Activated naive CD8-positive, alpha-beta T cell treated with anti-CD3 and anti-CD28 coated beads, Interleukin-2, amount 10 ng/mL, durations not matched to agents 7 days and 5 days (primary cell): ENCODE measurements at regions not wholly inside any gene's neighbourhood (a gene's known extent, or its start where the extent isn't known, plus 50 kb on each side); places are given as distances from the start of the nearest gene placed in this dataset.
"Not testable (repeated sequence)": the region's sequence is repeated elsewhere in the genome, so short reads cannot be mapped to it uniquely, and the experiment has no call there.

Source experiments
- ATAC-seq: fragments of 150-1000 bp; cut with Tn5 transposase; one replicate; pipeline ENCODE4 v1.10.0; 2021; ENCODE audit warnings: low read depth, moderate library complexity
- POLR2A ChIA-PET: fragments of 350-600 bp; sonication (Branson Sonifier 250); formaldehyde crosslinking; loops from one replicate; lab custom pipeline; 2021; ENCODE audit warnings: antibody characterized with exemption; lab: Charles Lee
- DNase-seq: peaks from one replicate; pipeline ENCODE4 v3.0.0; 2021
- H3K27ac Mint-ChIP-seq: one replicate; pipeline ENCODE4 v1.8.0; 2022; ENCODE audit warnings: mild to moderate bottlenecking, mixed read lengths
- H3K27me3 Mint-ChIP-seq: one replicate; pipeline ENCODE4 v1.8.0; 2022; ENCODE audit warnings: mild to moderate bottlenecking, moderate library complexity, mixed read lengths
- H3K36me3 Mint-ChIP-seq: one replicate; pipeline ENCODE4 v1.8.0; 2021; ENCODE audit warnings: mild to moderate bottlenecking, mixed read lengths
- H3K4me1 Mint-ChIP-seq: one replicate; pipeline ENCODE4 v1.8.0; 2021; ENCODE audit warnings: mixed read lengths
- H3K4me3 Mint-ChIP-seq: one replicate; pipeline ENCODE4 v1.8.0; 2022; ENCODE audit warnings: mild to moderate bottlenecking, moderate library complexity, mixed read lengths
- H3K9me3 Mint-ChIP-seq: one replicate; pipeline ENCODE4 v1.8.0; 2021; ENCODE audit warnings: mixed read lengths

DNA sequence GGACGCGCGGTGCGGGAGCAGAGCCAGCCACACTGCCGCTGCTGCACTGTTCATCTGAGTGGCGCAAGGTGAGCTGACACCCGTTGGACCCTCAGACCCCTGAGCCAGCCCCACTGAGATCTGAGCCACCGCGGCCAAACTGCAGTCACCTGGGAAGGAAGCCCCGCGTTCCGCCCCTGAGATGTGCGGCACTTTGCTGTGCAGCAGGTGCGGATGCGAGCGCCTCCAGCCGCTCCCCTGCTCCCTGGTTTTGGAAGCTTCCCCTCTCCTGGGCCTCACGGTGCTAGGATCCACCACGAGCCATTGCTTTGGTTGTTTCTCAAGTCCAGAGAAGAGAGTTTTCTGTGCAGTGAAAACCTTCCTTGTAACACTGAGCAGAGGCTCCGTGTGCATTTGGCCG is 254.1 kb downstream of the ADGRD1 start:
- H3K9me3 Mint-ChIP-seq, DNase-seq, POLR2A ChIA-PET, H3K27ac Mint-ChIP-seq, H3K36me3 Mint-ChIP-seq, H3K4me3 Mint-ChIP-seq, H3K27me3 Mint-ChIP-seq, ATAC-seq: not testable (repeated sequence)
- H3K4me1 Mint-ChIP-seq: peaks cover 16% of the 10 kb centered on the region

DNA sequence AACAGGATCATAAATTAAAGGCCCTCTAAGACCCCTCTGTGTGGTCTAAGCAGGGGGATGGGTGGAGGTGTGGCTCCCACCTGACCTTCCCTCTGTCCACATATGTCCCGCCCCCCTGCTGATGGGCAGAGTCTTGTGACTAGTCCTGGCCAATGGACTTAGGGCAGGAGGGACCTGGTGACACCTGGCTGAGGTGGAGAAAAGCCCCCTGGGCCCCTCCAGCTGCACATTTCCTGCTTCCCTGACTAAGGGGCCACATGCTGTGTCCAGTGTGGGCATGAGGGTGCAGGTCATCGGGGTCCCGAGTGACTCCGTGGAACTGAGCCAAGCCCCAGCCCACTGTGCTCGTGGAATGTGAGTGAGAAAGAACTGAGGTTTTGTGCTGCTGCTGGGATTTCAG is 254.7 kb downstream of the ADGRD1 start:
- Mint-ChIP-seq H3K36me3 (no peaks in the 10 kb centered on the region), H3K9me3 (peaks cover 7% of the 10 kb centered on the region), H3K4me3 (no peak overlapping the region), H3K27ac (no peak overlapping the region), H3K4me1 (peaks cover 16% of the 10 kb centered on the region), H3K27me3 (peaks cover 7% of the 10 kb centered on the region)
- POLR2A ChIA-PET: no interaction called here
- ATAC-seq (no peak), DNase-seq (no peak)

DNA sequence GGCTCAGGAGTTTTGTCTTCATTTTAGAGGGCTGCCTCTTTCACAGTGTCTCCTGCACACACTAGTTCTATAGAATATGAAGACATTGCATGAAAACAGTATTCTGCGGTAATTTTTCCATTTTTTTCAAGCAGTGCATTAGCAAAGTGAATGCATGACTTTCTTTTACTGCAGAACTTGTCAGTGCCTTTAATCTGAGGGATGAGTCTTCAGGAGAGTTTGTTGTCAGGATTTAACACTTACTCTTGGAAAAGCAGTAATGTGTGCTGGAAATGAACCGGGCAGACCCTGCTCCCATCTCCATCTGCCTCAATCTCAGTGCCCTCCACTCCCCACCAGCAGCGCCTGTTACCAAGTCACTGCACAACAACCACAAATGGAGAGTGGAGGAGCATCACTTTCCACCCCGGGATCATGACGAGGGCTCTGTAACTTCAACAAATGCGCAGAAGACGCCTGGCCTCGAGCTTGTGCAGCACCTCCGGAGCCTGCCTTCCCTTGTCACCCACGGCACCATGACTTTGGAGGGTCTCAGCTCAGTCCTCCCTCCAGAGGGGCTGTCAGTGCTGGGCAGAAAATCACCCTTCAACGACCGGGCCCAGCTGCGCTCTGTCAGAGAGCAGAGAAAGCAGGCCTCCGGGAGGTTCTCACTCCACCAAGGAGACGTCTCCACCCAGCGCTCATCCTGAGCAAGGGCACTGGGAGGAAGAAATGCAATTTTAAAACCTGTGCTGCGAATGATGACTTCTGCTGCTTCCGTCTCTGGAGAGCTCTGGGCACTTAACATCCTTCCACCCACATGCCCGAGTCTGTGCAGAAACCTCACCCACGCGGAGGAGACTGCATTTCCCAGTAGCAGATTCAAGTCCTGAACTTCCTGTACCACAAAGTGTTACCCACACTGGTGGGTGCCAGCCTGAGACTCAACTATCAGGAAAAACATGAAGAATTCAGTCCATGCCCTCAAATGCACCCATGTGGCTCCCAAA is 255.7 kb downstream of the ADGRD1 start:
- POLR2A ChIA-PET: no interaction called here
- ATAC-seq: no peak
- H3K4me3 Mint-ChIP-seq: no peak overlapping the region

DNA sequence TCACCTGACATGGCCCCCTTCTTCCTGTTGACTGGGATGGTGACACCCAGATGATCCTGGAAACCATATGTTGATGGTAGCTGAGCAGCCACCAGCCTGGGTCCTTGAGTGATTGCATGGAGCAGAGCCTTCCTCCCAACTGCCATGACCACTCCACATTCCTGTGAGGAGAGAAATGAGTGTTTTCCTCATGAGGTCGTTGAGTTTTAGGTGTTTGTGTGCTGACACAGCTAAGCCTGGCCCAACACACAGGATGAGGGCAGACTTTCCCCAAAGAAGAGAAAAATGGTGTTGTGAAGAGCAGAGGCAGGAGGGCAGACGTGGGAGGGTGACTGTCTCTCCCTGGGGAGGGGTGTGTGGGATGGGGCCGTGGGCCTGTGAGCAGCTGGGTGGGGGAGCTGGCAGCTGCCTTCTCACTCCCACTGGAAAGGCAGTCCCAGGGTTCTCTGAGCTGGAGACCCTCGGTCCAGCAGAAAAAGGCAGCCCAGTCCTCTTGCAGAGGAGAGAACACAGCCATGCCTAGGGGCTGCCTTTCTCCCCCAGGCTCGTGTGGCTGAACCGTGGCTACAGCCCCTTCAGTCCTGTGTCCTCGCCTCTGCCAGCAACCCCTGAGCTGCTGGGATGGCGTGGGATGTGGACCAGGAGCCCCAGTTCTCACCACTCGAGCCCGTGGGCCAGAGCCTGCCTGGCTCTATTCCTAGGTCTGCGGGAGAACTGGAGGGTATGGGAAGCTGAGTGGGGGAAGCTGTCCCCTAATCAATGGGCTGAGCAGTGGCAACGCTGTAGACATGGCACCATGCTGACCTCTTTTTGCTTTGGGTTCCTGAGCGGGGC is 257.0 kb downstream of the ADGRD1 start:
- ATAC-seq (no peak), DNase-seq (no peak)
- no peaks in the 10 kb centered on the region for H3K36me3 Mint-ChIP-seq
- POLR2A ChIA-PET: no interaction called here
- H3K4me1 Mint-ChIP-seq: peaks cover 16% of the 10 kb centered on the region
- H3K9me3 Mint-ChIP-seq: peaks cover 7% of the 10 kb centered on the region
- H3K27ac Mint-ChIP-seq: no peak overlapping the region
- no peak overlapping the region for H3K4me3 Mint-ChIP-seq
- peaks cover 9% of the 10 kb centered on the region for H3K27me3 Mint-ChIP-seq

More for the DNA sequence above, 255.7 kb downstream of the ADGRD1 start:
- DNase-seq: no peak
- peaks cover 9% of the 10 kb centered on the region for H3K27me3 Mint-ChIP-seq
- H3K4me1 Mint-ChIP-seq: peaks cover 16% of the 10 kb centered on the region
- H3K27ac Mint-ChIP-seq: no peak overlapping the region
- peaks cover 7% of the 10 kb centered on the region for H3K9me3 Mint-ChIP-seq
- H3K36me3 Mint-ChIP-seq: no peaks in the 10 kb centered on the region

DNA sequence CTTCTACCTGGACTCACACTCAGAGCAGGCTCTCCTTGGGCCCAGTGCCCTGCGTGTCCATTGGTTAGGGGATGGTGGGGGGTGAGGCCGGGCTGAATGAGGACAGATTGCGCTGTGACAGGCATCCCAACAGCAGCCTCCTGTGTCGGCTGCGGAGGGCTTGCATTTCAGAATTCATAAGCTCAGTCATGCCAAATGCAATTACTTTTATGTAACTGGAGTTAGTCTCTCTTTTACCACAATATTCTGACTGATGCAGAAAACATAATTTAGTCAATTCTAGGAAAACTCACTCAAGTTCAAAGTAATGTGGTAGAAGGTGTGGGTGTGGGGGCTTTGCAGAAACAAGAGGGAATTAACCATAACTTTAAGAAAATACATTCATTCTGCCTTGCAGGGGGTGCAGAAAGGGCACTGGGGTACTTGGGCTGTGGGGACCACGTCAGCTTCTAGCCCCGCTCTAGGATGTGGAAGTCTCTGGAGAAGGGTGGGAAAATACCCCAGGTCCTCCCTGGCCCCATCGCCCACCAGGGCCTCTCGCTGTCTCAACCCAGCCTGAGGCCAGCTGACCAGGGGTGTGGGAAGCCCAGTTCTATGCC is 257.7 kb downstream of the ADGRD1 start:
- peaks cover 9% of the 10 kb centered on the region for H3K27me3 Mint-ChIP-seq
- ATAC-seq (no peak), DNase-seq (no peak)
- no peaks in the 10 kb centered on the region for H3K36me3 Mint-ChIP-seq
- H3K27ac Mint-ChIP-seq: no peak overlapping the region
- peaks cover 16% of the 10 kb centered on the region for H3K4me1 Mint-ChIP-seq
- POLR2A ChIA-PET: no interaction called here
- no peak overlapping the region for H3K4me3 Mint-ChIP-seq
- H3K9me3 Mint-ChIP-seq: peaks cover 7% of the 10 kb centered on the region

DNA sequence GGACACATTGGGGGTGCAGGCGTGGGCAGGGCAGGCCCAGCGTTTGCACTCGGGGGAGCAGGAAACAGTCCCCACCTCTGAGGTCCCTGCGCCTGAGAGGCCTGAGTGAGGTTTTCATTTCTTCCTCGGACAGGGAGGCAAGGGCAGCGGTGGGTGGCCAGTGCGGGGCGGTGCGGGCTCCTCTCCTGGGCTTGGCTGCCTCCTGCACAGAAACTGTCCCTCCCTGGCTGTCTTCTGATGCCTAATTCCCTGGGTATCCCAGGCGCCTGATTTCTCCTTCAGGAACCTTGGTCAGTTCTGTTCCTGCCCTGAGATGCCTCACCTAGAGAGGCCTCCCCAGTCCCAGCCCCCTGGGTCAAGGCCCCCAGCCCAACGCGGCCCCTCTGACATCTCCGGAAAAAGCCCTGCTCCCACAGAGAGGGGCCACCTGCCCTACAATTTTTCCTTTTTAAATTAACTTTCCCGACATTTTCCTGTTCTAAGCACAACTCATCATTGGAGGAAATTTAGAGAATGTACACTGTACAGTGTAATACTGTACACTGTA is 260.3 kb downstream of the ADGRD1 start:
- H3K4me1 Mint-ChIP-seq: peaks cover 23% of the 10 kb centered on the region
- H3K27ac Mint-ChIP-seq: no peak overlapping the region
- ATAC-seq: no peak
- POLR2A ChIA-PET: no interaction called here
- H3K4me3 Mint-ChIP-seq: no peak overlapping the region
- H3K9me3 Mint-ChIP-seq: peaks cover 7% of the 10 kb centered on the region
- peaks cover 23% of the 10 kb centered on the region for H3K27me3 Mint-ChIP-seq
- DNase-seq: no peak
- no peaks in the 10 kb centered on the region for H3K36me3 Mint-ChIP-seq

DNA sequence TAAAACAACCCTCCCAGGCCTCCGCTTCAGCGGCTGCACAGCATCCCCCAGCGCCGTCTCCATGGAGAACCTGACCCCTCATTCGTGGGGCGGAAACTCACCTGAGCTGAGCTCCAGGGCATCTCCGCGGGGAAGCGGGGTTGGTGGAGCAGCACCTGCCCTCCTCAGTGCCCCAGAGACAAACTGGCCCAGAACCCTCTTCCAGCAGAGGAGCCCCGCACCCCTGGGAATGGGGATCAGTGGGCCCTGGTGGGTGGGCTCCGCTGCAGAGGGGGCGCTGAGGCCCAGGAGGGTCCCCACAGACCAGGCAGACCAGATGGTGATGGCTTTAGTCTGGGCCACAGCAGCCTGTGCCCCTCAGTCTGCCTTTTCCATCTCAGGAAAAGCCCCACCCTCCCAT is 261.2 kb downstream of the ADGRD1 start:
- Mint-ChIP-seq H3K4me1 (peaks cover 16% of the 10 kb centered on the region), H3K27me3 (peaks cover 21% of the 10 kb centered on the region)
- H3K27ac Mint-ChIP-seq, ATAC-seq, H3K36me3 Mint-ChIP-seq, POLR2A ChIA-PET, H3K9me3 Mint-ChIP-seq, H3K4me3 Mint-ChIP-seq, DNase-seq: not testable (repeated sequence)

DNA sequence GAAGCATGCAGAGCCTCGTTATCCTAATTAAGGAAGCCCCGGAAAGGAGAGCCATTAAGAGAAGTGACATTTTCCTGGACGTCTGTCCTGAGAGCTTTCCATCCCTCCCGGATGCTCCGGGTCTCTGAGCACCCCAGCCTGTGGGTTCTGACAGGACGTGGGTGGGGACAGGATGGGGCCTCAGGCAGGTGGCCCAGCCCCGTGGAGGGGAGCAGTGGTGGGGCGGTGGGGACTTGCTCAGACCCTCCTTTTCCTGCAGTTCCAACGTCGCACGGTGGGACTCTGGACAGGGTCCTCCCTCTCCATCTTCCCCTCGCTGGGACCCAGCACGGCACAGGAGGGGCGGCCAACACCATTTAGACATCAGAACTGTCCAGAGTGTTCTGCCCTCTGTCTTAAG is 262.9 kb downstream of the ADGRD1 start:
- H3K27ac Mint-ChIP-seq, H3K36me3 Mint-ChIP-seq, H3K4me3 Mint-ChIP-seq, POLR2A ChIA-PET, H3K9me3 Mint-ChIP-seq, ATAC-seq, DNase-seq, H3K4me1 Mint-ChIP-seq: not testable (repeated sequence)
- H3K27me3 Mint-ChIP-seq: peaks cover 23% of the 10 kb centered on the region

DNA sequence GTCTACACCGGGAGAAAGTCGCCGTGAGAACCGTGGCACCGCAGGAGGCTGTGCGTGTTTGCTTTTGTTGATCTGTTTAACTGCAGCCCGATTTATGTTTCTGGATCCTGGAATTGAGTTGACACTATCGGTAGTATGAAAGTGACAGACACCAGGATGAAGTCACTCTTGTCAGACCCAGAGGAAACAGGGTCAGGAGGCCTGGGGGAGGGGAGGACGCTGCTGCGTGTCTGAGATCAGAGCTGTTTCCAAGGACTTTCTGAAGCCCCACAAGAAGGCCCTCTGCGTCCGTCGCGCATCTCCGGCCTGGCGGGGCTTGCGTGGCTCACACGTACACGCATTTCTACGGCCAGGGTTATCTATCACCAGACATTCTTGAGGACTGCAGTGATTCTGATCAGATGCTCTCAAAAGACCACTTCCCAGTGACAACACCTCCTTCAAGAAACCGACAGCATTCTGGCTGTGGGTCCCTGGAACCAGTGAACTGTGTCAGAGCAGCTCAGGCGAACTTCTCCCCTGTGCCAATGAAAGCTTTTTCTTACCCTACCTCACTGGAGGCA is 263.4 kb downstream of the ADGRD1 start:
- Mint-ChIP-seq H3K27me3 (peaks cover 23% of the 10 kb centered on the region), H3K36me3 (no peaks in the 10 kb centered on the region), H3K27ac (no peak overlapping the region), H3K4me1 (peaks cover 10% of the 10 kb centered on the region), H3K9me3 (peaks cover 7% of the 10 kb centered on the region), H3K4me3 (peak overlapping the region; percentile 17)
- ATAC-seq (peak; percentile 28), DNase-seq (no peak)
- POLR2A ChIA-PET: no interaction called here

DNA sequence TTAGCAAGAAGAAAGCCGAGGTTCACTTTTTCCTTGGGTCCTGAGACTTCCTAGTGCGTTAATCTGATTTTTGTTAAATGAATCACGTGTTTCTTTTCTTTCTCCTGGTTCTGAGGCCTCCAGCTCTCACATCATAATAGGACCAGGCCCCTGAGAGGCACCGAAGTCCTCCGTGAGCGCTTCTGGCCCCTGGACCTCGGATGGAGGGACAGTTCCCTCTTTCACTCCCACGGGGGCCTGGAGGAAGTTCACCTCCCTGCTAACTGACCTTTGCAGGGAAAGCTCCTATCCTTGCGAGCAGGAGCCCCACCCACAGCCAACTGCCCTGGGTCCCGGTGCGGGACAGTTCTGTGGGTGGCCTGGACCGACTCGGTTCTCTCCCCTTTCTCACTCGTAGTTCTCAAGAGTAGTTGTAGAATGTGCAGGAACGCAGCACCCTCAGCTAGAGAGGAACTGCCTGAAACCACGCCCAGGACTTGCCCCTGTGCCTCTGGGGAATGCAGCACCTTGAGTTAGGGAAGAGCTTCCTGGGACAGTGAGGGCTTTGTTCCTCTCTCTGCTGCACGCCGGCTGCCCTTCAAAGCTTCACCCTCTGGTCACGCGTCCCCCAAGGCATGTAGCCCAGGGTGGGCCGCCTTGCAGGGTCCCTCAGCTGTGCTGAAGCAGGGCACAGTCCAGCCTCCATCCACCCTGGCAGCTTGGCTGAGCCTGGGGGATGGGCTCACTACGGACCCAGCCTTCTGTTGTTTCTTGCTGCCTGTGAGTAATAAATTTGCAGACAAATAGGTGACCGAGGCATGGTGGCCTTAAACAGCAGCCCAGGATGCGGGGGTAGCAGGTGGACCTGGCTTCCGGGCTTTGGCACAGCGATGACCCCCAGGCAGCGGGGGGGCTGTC is 264.6 kb downstream of the ADGRD1 start:
- Mint-ChIP-seq H3K9me3 (peaks cover under 1% of the 10 kb centered on the region), H3K4me1 (peaks cover 15% of the 10 kb centered on the region), H3K4me3 (no peak overlapping the region), H3K27me3 (peaks cover 20% of the 10 kb centered on the region), H3K36me3 (no peaks in the 10 kb centered on the region), H3K27ac (no peak overlapping the region)
- POLR2A ChIA-PET: no interaction called here
- ATAC-seq (no peak), DNase-seq (no peak)

DNA sequence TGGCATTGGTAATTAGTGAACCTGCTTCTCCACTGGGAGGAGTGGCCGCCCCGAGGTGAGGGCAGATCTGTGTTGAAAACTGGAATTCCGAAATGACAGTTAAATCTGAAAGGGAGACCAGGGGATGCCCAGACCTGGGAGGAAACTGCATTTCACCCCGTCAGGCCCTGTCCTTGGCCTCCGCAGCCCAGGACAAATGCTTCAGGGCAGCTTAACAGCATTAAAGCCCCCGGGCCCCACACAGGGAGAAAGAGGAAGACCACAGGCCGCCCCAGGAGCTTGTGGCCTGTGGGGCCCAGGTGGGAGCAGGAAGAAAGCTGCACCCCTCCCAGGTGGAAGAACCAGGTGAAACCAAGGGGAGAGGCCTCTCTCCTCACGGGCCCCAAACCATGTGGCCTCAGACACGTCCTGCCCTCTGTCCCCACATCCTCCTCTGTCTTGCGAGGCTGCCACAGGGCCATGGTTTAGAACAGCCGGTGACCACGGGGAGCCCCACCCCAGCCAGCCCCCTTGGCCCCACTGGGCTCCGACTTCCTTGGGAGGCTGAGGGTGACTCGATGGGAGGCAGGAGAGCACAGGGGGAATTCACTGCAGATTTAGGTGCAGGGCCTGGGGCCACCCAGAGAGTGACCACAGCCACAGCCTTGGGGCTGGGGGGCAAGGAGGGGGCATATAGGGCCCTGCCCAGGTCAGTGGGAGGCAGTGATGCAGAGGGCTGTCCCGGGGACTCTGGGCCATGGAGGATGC is 265.4 kb downstream of the ADGRD1 start:
- POLR2A ChIA-PET: no interaction called here
- Mint-ChIP-seq H3K4me3 (no peak overlapping the region), H3K9me3 (no peaks in the 10 kb centered on the region), H3K36me3 (no peaks in the 10 kb centered on the region), H3K27ac (no peak overlapping the region), H3K27me3 (peaks cover 16% of the 10 kb centered on the region), H3K4me1 (peaks cover 15% of the 10 kb centered on the region)
- DNase-seq: no peak
- no peak for ATAC-seq
